Right forelimb (tissue), 1 donor: ENCODE measurements at regions not wholly inside any gene's neighbourhood (a gene's known extent, or its start where the extent isn't known, plus 50 kb on each side); places are given as distances from the start of the nearest gene placed in this dataset.
"Not testable (repeated sequence)": the region's sequence is repeated elsewhere in the genome, so short reads cannot be mapped to it uniquely, and the experiment has no call there.

Source experiments
- DNase-seq: peaks from one replicate; pipeline ENCODE4 v3.0.0-alpha.2; 2018

DNA sequence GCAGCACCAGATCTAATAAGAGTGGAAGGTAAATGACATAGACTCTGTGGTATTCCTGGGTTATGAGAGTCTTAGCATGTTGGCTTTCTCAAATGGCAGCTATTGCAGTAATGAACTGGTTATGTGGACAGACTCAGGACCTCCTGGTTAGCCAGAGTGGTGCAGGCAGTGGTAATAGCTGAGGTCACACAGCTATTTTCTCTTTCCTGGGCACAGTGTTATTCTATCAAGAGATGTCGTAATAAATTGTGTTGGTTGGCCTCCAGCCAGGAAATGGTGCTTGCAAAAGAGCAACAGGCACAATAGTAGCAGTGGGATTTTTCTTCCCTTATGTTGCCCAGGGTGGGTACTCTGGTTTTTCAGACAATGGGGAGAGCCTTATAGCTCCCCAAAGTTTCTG, 279.2 kb upstream of the FGF16 start:
- DNase-seq: no peak

DNA sequence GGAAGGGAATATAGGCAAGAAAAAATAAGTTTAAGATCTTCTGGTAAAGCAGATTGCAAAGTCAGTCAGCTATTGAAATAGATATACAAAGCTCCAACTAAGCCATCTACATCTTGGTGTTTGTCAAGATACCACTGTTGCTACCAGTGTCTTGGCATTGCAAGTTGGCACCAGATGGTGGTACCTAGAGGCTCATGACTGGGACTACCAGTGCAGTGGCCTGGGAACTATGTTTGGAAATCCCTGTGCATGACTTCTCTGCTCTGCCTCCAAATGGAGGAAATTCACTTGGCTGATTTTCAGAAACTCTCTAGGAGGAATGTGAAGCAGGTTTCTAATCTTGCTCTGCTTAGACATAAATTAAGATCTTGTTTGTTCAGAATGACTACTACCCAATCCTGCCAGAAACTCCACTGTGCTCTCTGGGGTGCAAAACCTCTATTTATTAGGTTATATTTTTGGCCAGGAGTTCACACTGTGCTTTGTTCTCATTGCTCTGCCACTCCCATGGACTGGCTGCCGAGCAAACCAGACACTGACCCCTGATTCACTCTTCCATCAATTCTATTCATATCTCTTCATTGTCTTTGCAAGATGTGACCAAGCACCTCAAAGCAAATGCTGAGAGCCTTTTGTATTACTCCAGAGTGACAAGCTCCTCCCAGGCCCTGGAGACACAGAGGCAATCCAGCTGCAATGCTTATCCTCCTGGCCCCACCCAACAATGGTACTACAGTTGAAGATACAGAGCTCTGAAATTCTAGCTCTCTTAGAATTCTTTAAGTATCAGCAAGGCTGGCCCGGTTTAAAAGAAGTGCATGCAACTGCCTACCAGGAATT, 272.3 kb upstream of the FGF16 start:
- DNase-seq: no peak

DNA sequence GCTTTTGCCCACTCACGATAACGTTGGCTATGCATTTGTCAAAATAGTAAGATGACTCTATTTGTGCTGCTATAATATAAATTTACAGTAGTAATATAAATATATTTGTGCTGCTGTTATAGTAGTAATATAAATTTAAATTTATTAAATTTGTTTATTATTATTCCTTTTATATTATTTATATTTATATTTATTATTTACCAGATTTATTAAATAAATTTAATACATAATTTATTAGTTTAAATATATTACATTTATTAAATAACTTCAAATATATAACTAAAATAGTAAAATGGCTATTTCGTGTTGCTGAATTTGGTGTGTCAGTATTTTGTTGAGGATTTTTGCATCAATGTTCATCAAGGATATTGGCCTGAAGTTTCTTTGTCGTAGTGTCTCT, 246.5 kb upstream of the FGF16 start:
- no peak for DNase-seq

DNA sequence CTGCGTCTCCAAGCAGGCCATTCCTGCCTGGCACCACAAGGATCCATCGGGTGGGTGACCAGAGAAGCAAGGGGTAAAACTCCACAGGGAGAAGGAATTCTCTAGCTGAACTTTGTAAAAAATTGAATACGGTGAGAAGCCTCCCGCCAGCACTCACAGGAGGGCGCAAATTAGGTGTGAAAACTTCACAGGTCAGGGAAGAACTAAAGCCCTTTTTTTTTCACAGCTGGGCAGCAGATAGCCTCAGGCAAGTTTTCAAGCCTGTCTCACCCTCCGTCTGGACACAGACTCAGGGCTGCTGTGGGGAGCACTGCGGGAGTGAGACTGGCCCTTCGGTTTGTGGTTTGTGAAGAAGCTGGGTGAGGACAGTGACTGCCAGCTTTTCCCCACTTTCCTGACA, 224.1 kb upstream of the FGF16 start:
- DNase-seq: no peak

DNA sequence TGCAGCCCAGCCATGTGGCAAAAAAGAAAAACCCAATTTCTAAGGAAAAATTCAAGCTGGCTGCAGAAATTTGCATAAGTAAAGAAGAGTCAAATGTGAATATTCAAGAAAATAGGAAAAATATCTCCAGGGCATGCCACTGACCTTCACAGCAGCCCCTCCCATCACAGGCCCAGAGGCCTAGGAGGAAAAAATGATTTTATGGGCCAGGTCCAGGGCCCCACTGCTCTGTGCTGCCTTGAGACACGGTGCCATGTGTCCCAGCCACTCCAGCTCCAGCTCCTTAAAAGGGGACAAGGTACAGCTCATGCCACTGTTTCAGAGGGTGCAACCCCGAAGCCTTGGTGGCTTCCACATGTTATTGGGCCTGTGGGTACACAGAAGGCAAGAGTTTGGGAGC, 182.7 kb upstream of the FGF16 start:
- no peak for DNase-seq

DNA sequence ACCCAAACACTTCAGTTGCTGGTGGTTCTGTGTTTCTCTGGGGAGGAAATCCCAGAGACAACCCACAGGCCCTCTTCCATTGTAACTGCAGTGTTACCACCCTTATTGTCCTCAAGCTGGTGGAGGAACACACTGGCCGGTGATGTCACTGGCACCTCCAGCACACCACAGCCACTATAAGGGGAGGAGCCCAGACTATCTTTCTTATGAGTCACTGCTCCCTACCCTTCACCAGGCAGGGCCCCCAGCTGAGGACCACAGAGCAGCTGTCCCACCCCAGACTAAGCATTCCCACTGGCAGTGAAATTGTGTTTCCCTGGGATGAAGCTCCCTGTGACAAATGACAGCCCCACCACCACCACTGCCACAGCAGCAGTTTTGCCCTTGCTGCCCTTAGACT, 171.8 kb upstream of the FGF16 start:
- no peak for DNase-seq

DNA sequence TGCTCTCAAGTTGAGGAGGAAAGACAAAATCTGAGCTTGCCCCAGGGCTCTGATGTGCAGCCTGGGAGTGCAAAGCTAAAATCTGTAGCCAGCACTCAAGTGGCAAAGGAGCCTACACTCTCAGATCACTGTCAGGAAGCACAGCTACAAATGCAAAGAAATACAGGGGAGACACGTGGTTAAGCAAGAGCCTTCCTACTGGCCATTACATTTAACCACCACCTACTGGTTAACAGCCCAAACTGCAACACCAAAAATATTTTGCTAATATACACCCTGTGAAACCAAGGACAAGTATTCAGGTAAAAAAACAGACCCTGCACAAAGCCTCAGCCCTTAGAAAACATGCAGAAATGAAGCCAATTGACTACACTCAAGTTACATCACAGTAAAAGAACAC, 170.4 kb upstream of the FGF16 start:
- DNase-seq: no peak

DNA sequence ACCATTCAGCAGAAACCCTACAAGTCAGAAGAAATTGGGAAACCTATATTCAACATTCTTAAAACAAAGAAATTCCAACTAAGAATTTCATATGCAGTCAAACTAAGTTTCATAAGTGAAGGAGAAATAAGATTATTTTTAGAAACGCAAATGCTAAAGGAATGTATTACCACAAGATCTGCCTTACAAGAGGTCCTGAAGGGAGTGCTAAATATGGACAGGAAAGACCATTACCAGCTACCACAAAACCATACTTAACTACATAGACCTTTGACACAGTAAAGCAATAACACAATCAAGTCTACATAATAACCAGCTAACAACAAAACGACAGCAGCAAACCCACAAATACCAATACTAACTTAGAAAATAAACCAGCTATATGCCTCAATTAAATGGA, 169.3 kb upstream of the FGF16 start:
- DNase-seq: no peak

DNA sequence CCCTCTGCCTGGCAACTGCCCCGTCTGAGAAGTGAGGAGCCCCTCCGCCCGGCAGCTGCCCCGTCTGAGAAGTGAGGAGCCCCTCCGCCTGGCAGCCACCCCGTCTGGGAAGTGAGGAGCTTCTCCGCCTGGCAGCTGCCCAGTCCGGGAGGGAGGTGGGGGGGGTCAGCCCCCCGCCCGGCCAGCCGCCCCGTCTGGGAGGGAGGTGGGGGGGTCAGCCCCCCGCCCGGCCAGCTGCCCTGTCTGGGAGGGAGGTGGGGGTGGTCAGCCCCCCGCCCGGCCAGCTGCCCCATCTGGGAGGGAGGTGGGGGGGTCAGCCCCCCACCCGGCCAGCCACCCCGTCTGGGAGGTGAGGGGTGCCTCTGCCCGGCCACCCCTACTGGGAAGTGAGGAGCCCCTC, 167.8 kb upstream of the FGF16 start:
- DNase-seq: not testable (repeated sequence)

DNA sequence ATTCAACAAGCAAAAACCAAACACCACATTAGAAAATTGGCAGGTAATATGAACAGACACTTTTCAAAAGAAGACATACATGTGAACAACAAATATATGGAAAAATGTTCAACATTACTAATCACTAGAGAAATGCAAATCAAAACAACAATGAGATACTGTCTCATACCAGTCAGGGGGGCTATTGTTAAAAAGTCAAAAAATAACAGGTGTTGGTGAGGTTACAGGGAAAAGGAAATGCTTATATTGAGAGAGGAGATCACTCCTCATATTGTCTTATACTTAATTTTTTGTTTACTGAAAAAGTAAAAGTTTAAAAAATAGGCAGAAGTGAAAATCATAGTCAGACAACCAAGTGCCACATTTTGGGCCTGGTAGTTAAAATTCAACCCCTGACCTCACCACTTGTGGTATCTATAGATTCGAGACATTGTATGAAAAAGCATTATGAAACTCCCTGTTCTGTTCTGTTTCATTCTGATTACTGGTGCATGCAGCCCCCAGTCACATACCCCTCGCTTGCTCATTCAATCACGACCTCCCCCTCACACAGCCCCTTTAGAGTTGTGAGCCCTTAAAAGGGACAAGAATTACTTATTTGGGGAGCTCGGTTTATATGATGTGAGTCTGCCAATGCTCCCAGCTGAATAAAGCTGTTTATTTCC, 153.7 kb upstream of the FGF16 start:
- no peak for DNase-seq

DNA sequence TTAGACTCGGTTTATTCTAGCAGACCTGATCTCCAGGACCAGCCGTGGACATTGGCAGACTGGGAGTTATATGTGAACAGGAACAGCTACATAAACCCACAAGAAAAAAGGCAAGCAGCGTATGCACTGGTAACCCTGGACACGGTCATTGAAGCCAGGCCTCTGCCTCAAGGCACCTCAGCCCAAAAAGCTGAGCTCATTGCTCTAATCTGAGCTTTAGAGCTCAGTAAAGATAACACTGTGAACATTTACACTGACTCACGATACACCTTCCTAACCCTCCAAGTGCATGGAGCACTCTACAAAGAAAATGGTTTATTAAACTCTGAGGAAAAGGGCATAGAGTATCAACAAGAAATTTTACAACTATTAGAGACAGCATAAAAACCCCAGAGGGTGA, 148.9 kb upstream of the FGF16 start:
- no peak for DNase-seq

DNA sequence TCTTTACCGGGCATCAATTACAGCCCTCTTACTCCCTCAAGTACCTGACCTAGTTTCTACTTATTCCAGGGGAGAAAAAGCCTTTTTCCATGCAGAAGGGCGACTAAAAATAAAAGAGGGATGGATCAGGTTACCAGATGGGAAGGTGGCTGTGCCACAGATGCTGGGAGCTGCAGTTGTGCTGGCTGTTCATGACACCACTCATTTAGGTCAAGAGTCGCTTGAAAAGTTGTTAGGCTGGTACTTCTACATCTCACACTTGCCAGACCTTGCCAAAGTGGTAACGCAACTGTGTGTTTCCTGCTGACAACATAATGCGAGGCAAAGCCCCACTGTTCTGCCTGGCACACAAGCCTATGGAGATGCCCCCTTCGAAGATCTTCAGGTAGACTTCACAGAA, 148.4 kb upstream of the FGF16 start:
- DNase-seq: no peak

DNA sequence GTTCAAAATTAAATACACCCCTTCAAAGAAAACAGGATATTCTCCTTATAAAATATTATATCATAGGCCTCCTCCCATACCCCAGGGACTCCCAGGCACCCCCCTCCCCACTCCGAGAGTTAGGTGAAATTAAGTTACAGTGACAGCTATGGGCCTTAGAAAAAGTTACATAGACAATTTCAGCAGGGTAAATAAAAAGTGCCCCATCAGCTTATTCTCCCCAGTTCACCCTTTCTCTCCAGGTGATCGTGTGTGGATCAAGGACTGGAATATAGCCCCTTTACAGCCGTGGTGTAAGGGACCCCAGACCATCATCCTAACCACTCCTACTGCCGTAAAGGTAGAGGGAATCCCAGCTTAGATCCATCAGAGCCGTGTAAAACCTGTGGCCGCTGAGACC, 147.6 kb upstream of the FGF16 start:
- no peak for DNase-seq

DNA sequence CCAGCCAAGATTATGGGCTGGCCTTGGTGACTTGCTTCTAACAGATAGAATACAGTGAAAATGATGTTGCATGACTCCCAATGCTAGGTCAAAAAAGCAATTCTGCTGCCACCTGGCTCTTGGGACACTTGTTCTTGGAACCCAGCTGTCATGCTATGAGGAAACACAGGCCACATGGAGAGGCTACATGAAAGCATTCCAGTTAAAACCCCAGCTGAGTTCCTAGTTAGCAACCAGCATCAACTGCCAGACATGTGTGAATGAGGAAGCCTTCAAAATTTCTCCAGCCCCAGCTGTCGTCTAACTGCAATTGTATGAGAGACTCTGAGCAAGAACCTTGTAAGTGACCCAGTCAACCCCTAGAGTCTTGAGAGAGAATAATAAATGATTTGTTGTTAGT, 105.2 kb upstream of the FGF16 start:
- DNase-seq: no peak

DNA sequence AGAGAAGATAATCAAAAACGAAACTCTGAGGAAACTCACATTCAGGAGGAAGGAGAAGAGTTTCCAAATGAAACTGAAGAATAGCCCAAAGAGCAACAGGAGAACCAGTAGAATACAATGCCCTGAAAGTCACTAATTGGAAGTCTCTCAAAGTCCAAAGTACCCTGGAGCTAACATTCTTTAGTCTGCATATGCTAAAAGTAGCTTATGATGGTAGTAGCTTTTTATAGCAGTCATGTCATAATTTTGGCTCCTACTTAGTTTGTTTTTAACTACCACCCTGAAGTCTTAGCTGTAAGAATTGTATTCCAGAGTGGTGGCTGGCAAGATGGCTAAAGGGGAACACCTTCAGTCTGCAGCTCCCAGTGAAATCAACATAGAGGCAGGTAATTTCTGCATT, 100.3 kb upstream of the FGF16 start:
- no peak for DNase-seq

DNA sequence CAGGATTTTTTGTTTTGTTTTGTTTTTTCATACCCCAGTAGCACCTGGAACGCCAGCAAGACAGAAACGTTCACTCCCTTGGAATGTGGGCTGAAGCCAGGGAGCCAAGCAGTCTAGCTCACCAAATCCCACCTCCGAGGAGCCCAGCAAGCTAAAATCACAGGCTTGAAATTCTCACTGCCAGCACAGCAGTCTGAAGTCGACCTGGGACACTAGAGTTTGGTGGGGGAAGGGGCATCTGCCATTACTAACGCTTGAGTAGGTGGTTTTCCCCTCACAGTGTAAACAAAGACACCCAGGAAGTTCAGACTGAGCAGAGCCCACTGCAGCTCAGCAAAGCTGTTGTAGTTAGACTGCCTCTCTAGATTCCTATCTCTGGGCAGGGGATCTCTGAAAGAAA, 99.6 kb upstream of the FGF16 start:
- no peak for DNase-seq

DNA sequence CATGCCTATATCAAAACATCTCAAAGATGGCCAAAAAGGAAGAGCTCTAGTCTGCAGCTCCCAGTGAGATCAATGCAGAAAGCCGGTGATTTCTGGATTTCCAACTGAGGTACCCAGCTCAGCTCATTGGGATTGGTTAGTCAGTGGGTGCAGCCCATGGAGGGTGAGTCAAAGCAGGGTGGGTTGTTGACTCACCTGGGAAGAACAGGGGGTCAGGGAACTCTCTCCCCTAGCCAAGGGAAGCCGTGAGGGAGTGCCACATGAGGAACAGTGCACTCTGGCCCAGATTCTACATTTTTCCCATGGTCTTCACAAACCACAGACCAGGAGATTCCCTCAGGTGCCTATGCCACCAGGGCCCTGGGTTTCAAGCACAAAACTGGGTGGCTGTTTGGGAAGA, 57.3 kb upstream of the FGF16 start:
- no peak for DNase-seq

DNA sequence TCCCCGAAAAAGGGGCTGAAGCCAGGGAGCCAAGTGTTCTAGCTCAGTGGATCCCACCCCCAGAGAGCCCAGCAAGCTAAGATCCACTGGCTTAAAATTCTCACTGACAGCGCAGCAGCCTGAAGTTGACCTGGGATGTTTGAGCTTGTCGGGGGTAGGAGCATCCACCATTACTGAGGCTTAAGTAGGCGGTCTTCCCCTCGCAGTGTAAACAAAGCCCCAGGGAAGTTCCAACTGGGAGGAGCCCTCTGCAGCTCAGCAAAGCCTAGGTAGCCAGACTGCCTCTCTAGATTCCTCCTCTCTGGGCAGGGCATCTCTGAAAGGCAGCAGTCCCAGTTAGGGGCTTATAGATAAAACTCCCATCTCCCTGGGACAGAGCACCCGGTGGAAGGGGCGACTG, 56.8 kb upstream of the FGF16 start:
- DNase-seq: not testable (repeated sequence)

DNA sequence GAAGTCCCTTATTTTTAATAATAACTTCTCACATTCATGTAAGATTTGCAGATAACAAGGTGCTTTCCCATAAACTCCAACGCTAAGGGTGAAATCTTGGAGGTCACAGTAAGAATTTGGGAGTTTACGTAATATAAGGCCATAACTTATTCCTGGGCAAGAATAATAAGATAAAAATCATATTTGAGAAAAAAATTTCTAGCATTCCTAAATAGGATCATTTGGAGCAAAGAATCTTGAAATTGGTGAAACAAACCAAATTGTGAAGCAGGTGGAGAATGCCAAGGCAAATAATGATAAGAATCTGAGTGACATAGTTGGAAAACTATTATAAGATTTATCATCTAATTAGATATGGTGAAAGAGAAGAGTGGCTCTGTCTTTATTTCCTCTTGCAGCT, 50.4 kb upstream of the FGF16 start:
- no peak for DNase-seq
